Brain microvascular endothelial cell (primary cell): ENCODE measurements at regions not wholly inside any gene's neighbourhood (a gene's known extent, or its start where the extent isn't known, plus 50 kb on each side); places are given as distances from the start of the nearest gene placed in this dataset.

Experiments used
- DNase-seq: peaks from one replicate; pipeline ENCODE4 v3.0.0-alpha.2; 2020
- H3K27ac ChIP-seq: fragments of 250-450 bp; sonication (Bioruptor Pico); 2 replicates; pipeline ENCODE4 v1.5.1; 2020; ENCODE audit warnings: mild to moderate bottlenecking, moderate library complexity
- H3K27me3 ChIP-seq: fragments of 250-450 bp; sonication (Bioruptor Pico); replicated peaks from 2 replicates; pipeline ENCODE4 v1.5.1; 2020; ENCODE audit warnings: mild to moderate bottlenecking
- H3K36me3 ChIP-seq: fragments of 250-450 bp; sonication (Bioruptor Pico); replicated peaks from 2 replicates; pipeline ENCODE4 v1.5.1; 2020; ENCODE audit warnings: mild to moderate bottlenecking
- H3K4me3 ChIP-seq: 2 replicates; pipeline ENCODE4 v1.5.1; 2011; ENCODE audit warnings: low read depth, mild to moderate bottlenecking, control low read depth, low read length, moderate library complexity
- CTCF ChIP-seq: IDR thresholded peaks from 2 replicates; pipeline ENCODE4 v1.5.1; 2011; ENCODE audit warnings: low read depth, mild to moderate bottlenecking, moderate library complexity, low read length, control low read depth, inconsistent platforms; ENCODE audit errors: missing control alignments
- in situ Hi-C: cut with HindIII; loops from 2 replicates; pipeline ENCODE4 v1.10.0; 2017; ENCODE audit warnings: low sequenced_read_pairs, low pct_ligation_motif_present

- H3K36me3 ChIP-seq = no peaks in the 10 kb centered on the region
- no peak for DNase-seq
- no peak overlapping the region for H3K27ac ChIP-seq
- in situ Hi-C loops = no loop called here
- no peak for TF ChIP-seq CTCF
- no peak overlapping the region for H3K4me3 ChIP-seq
- H3K27me3 ChIP-seq = no peaks in the 10 kb centered on the region
These were observed 335.6 kb downstream of the ZSWIM6 start for GRCh38 chr5:61667525-61668218.

DNA sequence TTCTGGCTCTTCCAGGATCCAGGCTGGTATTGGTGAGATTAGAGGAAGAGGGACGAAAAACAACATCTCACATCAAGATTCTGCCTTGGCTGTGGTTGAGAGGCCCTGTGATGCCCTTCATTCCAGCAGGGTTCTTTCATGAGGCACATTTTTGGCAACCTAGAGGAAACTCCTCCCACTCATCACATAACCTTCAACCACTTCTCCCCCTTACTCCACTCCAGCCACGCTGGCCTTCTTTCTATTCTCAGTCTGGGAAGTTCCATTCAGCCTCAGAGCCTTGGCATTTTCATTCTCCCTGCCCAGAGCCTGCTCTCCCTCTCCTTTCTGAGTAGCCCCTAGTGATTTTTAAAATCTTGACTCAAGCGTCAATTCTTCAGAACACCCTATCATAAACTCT, 337.5 kb downstream of the ZSWIM6 start:
- in situ Hi-C loops = no loop called here
- H3K27me3 ChIP-seq = no peaks in the 10 kb centered on the region
- TF ChIP-seq CTCF = no peak
- H3K4me3 ChIP-seq = no peak overlapping the region
- H3K27ac ChIP-seq = no peak overlapping the region
- no peak for DNase-seq
- H3K36me3 ChIP-seq = no peaks in the 10 kb centered on the region

GRCh38 chr5:61670941-61671340, 338.9 kb downstream of the ZSWIM6 start:
- in situ Hi-C loops = no loop called here
- H3K27me3 ChIP-seq = no peaks in the 10 kb centered on the region
- TF ChIP-seq CTCF = no peak

DNA sequence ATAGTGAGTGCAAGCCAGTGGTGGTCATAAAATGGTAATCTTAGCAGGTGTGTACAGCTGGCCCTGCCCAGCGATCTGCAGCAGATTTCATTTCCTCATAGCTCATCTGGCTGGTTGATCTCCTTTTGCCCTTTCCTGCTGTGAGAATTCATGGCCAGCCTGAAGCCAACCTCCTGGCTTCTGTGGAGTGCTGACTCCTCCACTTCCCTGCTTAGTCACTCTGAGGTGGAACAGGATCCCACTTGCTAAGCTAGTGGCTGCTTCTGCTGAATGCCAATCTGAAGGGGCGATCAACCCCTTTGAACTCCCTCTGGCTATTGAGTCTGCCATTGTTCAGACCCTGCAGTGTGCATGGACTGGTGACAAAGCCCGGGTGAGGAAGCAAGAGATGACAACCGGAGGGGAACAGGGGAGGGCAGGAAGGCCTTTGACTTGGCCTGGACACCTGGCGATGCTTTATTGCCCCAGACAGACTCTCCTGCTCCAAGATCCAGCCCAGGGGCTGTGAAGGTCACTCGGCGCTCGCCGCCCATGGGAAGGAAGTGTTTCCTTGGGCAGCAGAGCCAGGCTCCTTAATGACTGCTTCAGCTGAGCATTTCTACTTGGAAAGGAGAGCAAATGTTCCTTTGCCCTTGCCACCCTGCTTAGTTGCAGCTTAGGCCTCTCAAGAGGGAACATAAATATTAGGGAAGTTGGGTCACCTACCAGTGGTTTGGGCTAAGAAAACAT, 341.1 kb downstream of the ZSWIM6 start:
- H3K4me3 ChIP-seq = no peak overlapping the region
- H3K27me3 ChIP-seq = no peaks in the 10 kb centered on the region
- H3K27ac ChIP-seq = no peak overlapping the region
- H3K36me3 ChIP-seq = no peaks in the 10 kb centered on the region
- peak; percentile 22 for DNase-seq
- in situ Hi-C loops = no loop called here
- TF ChIP-seq CTCF = no peak

More at GRCh38 chr5:61670941-61671340, 338.9 kb downstream of the ZSWIM6 start:
- no peak overlapping the region for H3K27ac ChIP-seq
- H3K36me3 ChIP-seq = no peaks in the 10 kb centered on the region
- H3K4me3 ChIP-seq = no peak overlapping the region
- DNase-seq = no peak

DNA sequence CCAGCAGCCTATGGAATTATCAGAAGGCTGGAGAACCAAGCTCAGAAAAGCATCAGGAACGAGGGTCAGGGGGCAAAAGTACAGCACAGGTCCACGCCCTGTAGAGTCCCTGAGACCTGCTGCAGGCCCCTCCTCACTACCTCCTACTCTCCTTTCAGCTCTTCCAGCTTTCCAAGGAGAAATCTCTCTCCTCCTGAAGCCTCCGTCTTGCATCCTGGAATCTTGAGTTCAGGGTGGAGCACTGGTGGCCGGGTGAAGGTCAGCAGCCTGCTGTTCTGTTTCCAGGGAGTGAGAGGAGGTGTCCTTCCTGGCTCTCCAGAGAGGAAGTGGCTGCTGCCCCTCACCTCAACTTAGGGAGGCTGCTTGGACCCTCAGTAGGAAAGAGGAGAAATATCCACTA, 342.3 kb downstream of the ZSWIM6 start:
- in situ Hi-C loops = no loop called here
- no peak for DNase-seq
- H3K27ac ChIP-seq = no peak overlapping the region
- TF ChIP-seq CTCF = no peak
- H3K27me3 ChIP-seq = no peaks in the 10 kb centered on the region
- H3K4me3 ChIP-seq = no peak overlapping the region
- no peaks in the 10 kb centered on the region for H3K36me3 ChIP-seq
